Superior temporal gyrus (tissue), 1 donor: ENCODE measurements at regions not wholly inside any gene's neighbourhood (a gene's known extent, or its start where the extent isn't known, plus 50 kb on each side); places are given as distances from the start of the nearest gene placed in this dataset.
A peak's percentile ranks its signal among the peaks of the same experiment; 100 is the strongest.
"Not testable (repeated sequence)": the region's sequence is repeated elsewhere in the genome, so short reads cannot be mapped to it uniquely, and the experiment has no call there.

Experiments
- DNase-seq: peaks from one replicate; pipeline ENCODE4 v3.0.0-alpha.2; 2016; ENCODE audit errors: extremely low spot score

DNA sequence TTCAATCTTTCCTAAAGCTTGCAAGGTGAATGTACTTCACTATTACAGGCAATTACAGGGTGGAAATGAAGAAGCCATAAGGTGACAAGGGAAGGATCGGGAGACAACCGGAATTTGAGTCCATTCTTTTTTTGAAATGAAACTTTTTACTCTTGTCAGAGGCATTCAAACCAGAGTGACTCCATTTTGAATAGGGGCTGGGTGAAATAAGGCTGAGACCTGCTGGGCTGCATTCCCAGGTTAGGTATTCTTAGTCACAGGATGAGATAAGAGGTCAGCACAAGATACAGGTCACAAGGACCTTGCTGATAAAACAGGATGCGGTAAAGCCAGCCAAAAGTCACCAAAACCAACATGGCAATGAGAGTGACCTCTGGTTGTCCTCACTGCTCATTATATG, 363.3 kb downstream of the TYW1 start:
- no peak for DNase-seq

- no peak for DNase-seq
Observed at GRCh38 chr7:67361150-67361549, 364.5 kb downstream of the TYW1 start.

GRCh38 chr7:67364441-67365017, 367.9 kb downstream of the TYW1 start:
- no peak for DNase-seq

DNA sequence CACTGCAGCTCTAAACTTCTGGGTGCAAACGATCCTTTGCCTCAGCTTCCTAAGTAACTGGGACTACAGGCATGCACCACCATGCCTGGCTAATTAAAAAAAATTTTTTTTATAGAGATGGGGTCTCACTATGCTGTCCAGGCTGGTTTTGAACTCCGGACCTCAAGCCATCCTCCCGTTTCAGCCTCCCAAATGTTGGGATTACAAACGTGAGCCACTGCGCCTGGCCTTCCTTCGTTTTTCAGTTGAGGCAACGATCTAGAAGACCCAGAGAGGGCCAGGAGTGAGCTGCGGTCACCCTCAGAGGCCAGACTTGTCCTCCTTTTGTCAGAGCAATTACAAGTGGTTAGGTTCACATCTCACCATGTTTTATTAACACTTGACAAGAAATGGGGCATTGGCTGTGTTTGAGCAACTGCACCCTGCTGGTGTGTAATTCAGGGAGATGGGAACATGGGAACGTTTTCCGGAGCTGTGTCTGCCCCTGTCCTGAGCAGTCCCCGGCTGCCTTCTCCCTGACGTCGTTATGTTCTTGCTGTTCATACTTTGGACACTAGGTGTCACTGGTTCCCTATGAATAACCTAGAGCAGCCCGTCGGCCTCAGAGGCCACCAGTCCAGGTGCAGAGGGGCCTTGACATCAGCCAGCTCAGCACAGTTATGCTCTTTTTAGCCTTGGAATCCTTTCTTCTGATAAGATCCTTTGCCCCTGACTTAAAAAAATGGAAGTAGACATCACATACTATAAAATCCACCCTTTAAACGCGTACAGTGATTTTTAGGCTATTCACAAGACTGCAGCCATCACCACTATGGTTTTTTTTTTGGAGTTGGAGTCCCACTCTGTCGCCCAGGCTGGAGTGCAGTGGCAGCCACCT, 375.0 kb downstream of the TYW1 start:
- peak; percentile 91 for DNase-seq

DNA sequence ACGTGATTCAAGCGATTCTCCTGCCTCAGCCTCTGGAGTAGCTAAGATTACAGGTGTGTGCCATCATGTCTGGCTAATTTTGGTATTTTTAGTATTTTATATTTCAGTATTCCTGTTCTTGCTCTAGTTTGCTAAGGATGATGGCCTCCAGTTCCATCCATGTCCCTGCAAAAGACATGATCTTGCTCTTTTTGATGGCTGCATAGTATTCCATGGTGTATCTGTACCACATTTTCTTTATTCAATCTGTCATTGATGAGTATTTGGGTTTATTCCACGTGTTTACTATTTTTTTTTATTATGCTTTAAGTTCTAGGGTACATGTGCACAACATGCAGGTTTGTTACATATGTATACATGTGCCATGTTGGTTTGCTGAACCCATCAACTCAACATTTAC, 376.8 kb downstream of the TYW1 start:
- not testable (repeated sequence) for DNase-seq

- DNase-seq, result no peak
Observed at GRCh38 chr7:67375427-67375826, 378.8 kb downstream of the TYW1 start.

- peak; percentile 88 for DNase-seq
Observed at GRCh38 chr7:67377939-67378862, 381.6 kb downstream of the TYW1 start.

DNA sequence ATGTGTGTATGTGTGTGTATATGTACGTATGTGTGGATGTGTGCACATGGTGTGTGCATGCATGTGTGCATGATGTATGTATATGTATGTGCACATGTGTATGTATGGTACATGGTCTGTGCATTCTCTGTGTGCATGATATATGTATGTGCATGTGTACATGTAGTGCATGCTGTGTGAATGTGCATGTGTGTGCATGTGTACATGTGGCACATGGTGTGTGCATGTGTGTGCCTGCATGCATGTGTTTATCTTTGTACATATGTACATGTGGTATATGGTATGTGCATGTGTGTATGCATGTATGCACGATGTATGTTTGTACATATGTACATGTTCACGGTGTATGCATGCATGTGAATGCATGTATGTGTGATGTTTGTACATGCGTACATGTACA, 383.7 kb downstream of the TYW1 start:
- DNase-seq, result no peak

- no peak for DNase-seq
Observed at GRCh38 chr7:67380858-67381257, 384.2 kb downstream of the TYW1 start.

GRCh38 chr7:67387851-67388250, 391.2 kb downstream of the TYW1 start:
- no peak for DNase-seq

- no peak for DNase-seq
Observed at GRCh38 chr7:67391168-67391567, 394.5 kb downstream of the TYW1 start.

DNA sequence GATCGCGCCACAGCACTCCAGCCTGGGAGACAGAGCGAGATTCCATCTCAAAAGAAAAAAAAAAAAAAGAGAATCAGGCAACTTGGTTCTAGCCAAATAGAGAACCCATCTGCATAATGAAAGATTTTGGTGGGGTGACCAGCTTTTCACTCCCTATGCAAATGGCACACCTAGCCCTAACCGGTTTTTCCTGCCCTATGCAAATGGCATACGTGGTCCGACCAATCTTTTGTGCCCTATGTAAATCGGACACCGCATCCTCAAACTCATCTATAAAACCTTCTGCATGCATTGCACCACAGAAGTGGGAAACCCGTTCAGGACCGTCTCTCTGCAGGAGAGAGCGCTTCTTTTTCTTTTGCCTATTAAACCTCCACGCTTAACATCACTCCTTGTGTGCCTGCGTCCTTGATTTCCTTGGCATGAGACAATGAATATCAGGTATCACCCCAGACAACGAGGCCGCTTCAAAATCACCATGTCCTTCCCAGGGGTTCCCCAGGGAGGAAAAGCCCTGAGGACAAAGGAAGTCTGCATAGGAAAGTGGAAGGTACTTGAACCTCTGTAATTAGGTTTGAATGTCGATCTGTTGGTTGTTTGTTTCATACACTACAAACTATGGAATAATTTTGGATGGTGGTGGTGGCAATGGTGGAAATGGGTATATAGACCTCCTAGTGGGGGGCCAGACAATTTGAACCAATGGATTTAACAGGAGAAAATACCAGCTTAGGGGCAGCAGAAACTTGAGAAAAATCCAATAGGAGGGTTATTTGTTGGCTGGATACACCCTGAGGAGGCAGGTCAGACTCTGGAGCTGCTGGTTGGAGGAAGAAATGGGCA, 396.2 kb downstream of the TYW1 start:
- DNase-seq, result no peak

DNA sequence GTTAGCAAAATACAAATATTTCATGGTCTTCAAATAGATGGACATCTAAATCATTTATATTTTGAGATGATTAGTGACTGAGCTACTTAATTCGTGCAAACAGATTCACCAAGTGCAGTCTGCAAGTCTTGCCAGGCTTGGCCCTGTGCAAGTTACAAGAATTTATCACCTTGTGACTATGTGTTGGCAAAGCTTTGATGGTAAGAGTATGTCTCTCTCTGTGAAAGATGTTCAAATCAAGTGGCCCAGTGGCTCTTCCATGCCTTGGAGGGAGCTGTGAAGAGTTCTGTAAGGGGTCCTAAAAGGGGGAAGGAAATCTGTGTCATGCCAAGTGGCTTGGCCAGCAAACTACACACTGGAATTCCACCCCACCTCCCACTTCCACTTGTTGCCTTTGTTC, 397.3 kb downstream of the TYW1 start:
- DNase-seq, result no peak

DNA sequence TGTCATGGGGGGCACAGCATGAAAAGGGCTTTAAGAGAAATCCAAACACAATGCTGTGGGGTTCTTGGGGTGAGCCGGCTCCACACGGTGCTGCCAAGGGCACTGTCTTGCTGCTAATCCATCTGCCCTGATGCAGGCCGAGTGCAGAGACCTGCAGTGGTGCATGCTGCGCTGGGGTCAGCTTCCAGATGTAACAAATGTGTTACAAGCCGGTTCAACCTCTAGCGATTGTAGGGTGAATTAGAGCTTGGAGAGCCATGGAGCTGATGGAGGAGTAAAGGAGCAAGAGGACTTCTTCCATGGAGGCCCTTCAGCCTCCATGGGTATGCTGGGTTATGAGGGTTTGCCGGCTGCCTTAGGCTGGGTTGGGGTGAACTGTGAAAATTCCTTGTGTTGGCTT, 402.3 kb downstream of the TYW1 start:
- no peak for DNase-seq

DNA sequence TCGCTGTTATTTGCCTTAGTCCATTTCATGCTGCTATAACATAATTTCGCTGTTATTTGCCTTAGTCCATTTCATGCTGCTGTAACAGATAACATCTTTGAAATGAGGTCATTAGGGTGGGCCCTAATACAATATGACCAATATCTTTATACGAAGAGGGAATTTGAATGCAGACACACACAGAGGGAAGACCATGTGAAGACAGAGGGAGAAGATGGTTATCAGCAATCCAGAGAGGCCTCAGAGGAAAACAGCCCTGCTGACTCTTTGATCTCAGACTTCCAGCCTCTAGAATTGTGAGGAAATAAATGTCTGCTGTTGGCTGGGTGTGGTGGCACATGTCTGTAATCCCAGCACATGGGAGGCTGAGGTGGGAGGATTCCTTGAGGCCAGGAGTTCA, 404.9 kb downstream of the TYW1 start:
- no peak for DNase-seq

GRCh38 chr7:67402280-67402679, 405.6 kb downstream of the TYW1 start:
- no peak for DNase-seq

DNA sequence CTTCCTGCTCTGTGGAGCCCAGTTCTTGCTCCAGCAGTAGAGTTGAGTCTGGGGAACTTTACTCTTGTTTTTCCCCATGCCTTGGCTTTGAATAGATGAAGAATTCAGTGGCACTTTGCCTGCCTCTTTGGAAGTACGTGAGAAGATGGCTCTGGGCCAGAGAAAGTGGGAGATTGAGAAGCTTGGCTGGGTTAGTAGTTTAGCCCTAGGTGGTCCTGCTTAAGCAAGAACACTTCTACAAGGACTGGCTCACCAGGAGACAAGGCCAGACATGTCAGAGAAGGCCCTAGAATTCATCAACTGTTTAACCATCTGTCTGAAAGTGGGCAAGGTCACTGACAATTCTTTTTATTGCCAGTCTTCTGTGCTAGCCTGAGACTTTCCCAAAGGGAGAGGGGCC, 410.3 kb downstream of the TYW1 start:
- no peak for DNase-seq

- DNase-seq, result no peak
Observed at GRCh38 chr7:67407392-67408071, 410.9 kb downstream of the TYW1 start.

DNA sequence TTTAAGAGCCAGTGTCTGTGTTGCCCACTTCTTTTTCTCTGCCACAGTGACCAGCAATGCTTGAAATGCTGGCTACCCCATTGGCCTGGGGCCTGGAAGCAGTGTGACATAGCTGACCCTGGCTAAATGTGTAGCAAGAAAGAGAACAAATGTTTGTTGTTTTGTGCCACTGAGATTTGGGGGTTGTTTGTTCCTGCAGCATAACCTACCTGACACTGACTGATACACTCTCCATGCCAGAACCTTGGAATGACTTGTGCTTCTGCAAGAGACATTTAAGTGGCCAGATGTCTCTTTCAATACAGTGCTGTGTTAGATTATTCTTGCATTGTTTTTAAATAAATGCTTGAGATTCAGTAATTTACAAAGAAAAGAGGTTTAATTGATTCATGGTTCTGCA, 411.5 kb downstream of the TYW1 start:
- DNase-seq, result no peak

DNA sequence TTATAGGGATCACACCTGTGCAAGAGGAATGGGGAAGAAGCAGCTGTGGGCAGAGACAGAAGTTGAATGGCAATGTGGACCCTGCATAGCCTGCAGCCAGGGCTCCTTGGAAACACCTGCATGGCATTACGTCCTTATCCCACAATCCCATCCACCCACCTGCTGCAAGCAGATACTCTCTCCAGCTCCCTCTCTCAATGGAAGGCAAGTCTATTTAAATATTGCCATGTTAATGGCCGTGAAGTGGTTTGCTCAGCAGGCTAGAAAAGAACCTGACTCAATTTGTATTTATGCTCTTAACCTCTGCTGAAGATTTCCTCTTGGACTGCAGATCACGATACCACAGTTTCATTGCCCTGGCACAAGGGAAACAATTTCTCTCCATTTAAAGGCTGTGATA, 417.0 kb downstream of the TYW1 start:
- no peak for DNase-seq

DNA sequence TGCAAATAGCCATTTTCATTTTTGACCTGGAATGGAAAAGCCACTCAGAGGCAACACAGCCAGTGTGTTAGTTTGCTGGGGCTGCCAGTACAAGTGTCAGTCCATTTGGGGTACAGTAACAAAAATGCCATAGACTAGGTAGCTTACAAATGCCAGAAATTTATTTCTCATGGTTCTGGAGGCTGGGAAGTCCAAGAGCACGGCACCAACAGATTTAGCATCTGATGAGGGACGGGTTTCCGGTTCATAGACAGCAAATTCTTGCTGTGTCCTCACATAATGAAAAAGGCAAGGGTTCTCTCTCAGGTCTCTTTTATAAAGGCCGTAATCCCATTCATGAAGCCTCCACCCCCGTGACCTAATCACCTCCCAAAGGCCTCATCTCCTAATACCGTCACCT, 418.2 kb downstream of the TYW1 start:
- no peak for DNase-seq
